Body of pancreas (tissue), 4 donors: ENCODE measurements at regions not wholly inside any gene's neighbourhood (a gene's known extent, or its start where the extent isn't known, plus 50 kb on each side); places are given as distances from the start of the nearest gene placed in this dataset.

ENCODE experiments used
- ATAC-seq: fragments of 150-250 bp; one replicate; pipeline ENCODE4 v1.9.1; 2016
- DNase-seq, 4 donors: peaks; one replicate each; pipeline ENCODE4 v3.0.0-alpha.2; 2019
- H3K27ac ChIP-seq, 4 donors: fragments of 200-600 bp; sonication (generic); 1 replicate in 3 of 4; 2 replicates in 1 of 4; pipeline versions ENCODE4 v1.5.1 to v1.6.1; 2016 to 2019; ENCODE audit warnings: mild to moderate bottlenecking in 1 of 4, mixed read lengths in 1 of 4, moderate library complexity in 1 of 4
- H3K27me3 ChIP-seq, 2 donors: fragments of 200-600 bp; sonication (generic); one replicate each; pipeline ENCODE4 v1.6.0; 2016; ENCODE audit warnings: mild to moderate bottlenecking in 1 of 2
- H3K36me3 ChIP-seq, 2 donors: fragments of 200-600 bp; sonication (generic); replicated peaks in 1 of 2; 2 replicates each; pipeline ENCODE4 v1.5.1; 2016; ENCODE audit warnings: low read depth in 2 of 2; ENCODE audit not compliant: insufficient read depth in 1 of 2
- H3K4me1 ChIP-seq: fragments of 200-600 bp; sonication (generic); one replicate; pipeline ENCODE4 v1.6.0; 2016
- H3K4me3 ChIP-seq, 2 donors: fragments of 200-600 bp; sonication (generic); 1 replicate in 1 of 2; 2 replicates in 1 of 2; pipeline ENCODE4 v1.5.1; 2016 to 2019
- H3K9me3 ChIP-seq, 3 donors: fragments of 200-600 bp; sonication (generic); 1 replicate in 2 of 3; 2 replicates in 1 of 3; pipeline ENCODE4 v1.5.1; 2016
- POLR2A ChIP-seq, 3 donors: fragments of 450-650 bp; IDR thresholded peaks; one replicate each; pipeline ENCODE4 v1.6.1; 2016; ENCODE audit warnings: antibody characterized with exemption in 3 of 3, mild to moderate bottlenecking in 2 of 3
- WGBS, 2 donors: methylation state at CpG; one replicate each; pipeline ENCODE4 v1.1.5; 2017; 5-methylcytosine and 5-hydroxymethylcytosine counted together
- intact Hi-C: fragments of 100-400 bp; cut with DNase I; formaldehyde crosslinking; loops from one replicate; pipeline ENCODE4 v1.15.1; 2023
- TF ChIP-seq, protein P1 (sequence below), 7 experiments: fragments of 450-650 bp in 4 of 7; fragments of 200-600 bp in 3 of 7; sonication (generic) in 3 of 7; IDR thresholded peaks; one replicate each; pipeline ENCODE4 v1.5.1; 2016 to 2019; ENCODE audit warnings: antibody characterized with exemption in 7 of 7

- Histone ChIP-seq H3K27ac (no peak overlapping the region), H3K4me3 (no peak overlapping the region), H3K36me3 (no peaks in the 10 kb centered on the region), H3K4me1 (no peaks in the 10 kb centered on the region), H3K9me3 (no peaks in the 10 kb centered on the region), H3K27me3 (no peaks in the 10 kb centered on the region)
- no peak for ATAC-seq
- intact Hi-C loops = no loop called here
- TF ChIP-seq, protein P1, sequence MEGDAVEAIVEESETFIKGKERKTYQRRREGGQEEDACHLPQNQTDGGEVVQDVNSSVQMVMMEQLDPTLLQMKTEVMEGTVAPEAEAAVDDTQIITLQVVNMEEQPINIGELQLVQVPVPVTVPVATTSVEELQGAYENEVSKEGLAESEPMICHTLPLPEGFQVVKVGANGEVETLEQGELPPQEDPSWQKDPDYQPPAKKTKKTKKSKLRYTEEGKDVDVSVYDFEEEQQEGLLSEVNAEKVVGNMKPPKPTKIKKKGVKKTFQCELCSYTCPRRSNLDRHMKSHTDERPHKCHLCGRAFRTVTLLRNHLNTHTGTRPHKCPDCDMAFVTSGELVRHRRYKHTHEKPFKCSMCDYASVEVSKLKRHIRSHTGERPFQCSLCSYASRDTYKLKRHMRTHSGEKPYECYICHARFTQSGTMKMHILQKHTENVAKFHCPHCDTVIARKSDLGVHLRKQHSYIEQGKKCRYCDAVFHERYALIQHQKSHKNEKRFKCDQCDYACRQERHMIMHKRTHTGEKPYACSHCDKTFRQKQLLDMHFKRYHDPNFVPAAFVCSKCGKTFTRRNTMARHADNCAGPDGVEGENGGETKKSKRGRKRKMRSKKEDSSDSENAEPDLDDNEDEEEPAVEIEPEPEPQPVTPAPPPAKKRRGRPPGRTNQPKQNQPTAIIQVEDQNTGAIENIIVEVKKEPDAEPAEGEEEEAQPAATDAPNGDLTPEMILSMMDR (IDR thresholded peaks at IDR 0.05) = no peak
- no peak for TF ChIP-seq POLR2A (IDR thresholded peaks at IDR 0.05)
- 40 to 65% methylated on average over 4 of the region's 4 CpGs for WGBS, 2 donors
- no peak for DNase-seq
Measured at GRCh38 chr15:19992428-19992827, 549.2 kb downstream of the GOLGA6L6 start.

DNA sequence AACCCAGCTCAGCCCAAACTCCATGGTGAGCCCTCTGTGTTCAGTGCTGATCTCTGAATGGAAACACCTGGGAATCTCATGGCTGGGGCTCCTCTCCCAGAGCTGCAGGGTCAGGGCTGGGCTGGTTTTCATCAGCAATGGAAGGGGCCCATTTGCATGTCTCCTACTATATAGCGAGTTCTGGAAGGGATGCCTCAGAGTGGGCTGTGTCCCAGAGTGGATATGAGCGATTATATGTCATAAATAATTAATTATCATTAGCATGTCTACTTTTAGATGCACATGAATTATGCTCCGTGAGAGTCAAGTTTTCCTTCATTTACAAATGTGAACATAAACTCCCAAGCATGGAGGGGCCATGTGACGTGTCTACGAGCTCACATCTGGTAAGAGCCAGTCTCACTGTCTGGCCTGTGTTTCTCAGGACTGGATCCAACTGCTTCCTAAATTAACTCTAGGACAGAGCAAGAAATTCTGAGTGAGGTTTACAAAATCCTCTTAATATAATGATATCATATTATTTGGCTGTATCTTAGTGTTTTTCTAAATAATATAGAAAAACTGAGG, 553.4 kb downstream of the GOLGA6L6 start:
- ATAC-seq = no peak
- no peak for DNase-seq
- Histone ChIP-seq H3K36me3 (no peaks in the 10 kb centered on the region), H3K9me3 (no peaks in the 10 kb centered on the region), H3K27ac (no peak overlapping the region), H3K4me3 (no peak overlapping the region), H3K4me1 (no peaks in the 10 kb centered on the region), H3K27me3 (no peaks in the 10 kb centered on the region)
- WGBS, 2 donors = 35 to 40% methylated on average over 5 of the region's 5 CpGs
- intact Hi-C loops = no loop called here
- TF ChIP-seq, protein P1 (IDR thresholded peaks at IDR 0.05) = no peak
- TF ChIP-seq POLR2A (IDR thresholded peaks at IDR 0.05) = no peak

GRCh38 chr15:19987389-19988048, 554.1 kb downstream of the GOLGA6L6 start:
- H3K27me3 ChIP-seq = no peaks in the 10 kb centered on the region
- no peaks in the 10 kb centered on the region for H3K4me1 ChIP-seq
- H3K36me3 ChIP-seq = no peaks in the 10 kb centered on the region
- ATAC-seq (no peak), DNase-seq (no peak)
- intact Hi-C loops = no loop called here
- H3K4me3 ChIP-seq = no peak overlapping the region
- no peak overlapping the region for H3K27ac ChIP-seq
- H3K9me3 ChIP-seq = no peaks in the 10 kb centered on the region
- no peak for TF ChIP-seq POLR2A (IDR thresholded peaks at IDR 0.05)
- TF ChIP-seq, protein P1 (IDR thresholded peaks at IDR 0.05) = no peak
- WGBS, 2 donors = 15 to 23% methylated on average over 13 of the region's 13 CpGs

DNA sequence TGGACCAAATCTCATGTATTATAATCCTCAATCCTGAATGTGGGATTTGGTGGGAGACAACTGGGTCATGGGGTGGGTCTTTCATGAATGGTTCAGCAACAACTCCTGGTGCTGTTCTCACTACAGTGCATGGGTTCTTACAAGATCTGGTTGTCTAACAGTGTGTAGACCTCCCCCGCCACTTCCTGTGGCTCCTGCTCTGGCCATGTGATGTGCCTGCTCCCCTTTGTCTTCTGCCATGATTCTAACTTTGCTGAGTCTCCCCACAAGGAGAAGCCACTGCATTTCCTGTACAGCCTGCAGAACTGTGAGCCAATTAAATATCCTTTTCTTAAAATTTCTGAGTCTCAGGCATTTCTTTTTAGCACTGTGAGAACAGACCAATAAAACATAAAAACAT, 557.5 kb downstream of the GOLGA6L6 start:
- intact Hi-C loops = no loop called here
- TF ChIP-seq, protein P1 (IDR thresholded peaks at IDR 0.05) = no peak
- no peak for TF ChIP-seq POLR2A (IDR thresholded peaks at IDR 0.05)
- H3K27me3 ChIP-seq = no peaks in the 10 kb centered on the region
- no peak overlapping the region for H3K27ac ChIP-seq
- no peak overlapping the region for H3K4me3 ChIP-seq
- WGBS, 2 donors = 27 to 44% methylated on average over 1 of the region's 1 CpG
- DNase-seq (no peak), ATAC-seq (no peak)
- no peaks in the 10 kb centered on the region for H3K36me3 ChIP-seq
- no peaks in the 10 kb centered on the region for H3K9me3 ChIP-seq
- no peaks in the 10 kb centered on the region for H3K4me1 ChIP-seq

DNA sequence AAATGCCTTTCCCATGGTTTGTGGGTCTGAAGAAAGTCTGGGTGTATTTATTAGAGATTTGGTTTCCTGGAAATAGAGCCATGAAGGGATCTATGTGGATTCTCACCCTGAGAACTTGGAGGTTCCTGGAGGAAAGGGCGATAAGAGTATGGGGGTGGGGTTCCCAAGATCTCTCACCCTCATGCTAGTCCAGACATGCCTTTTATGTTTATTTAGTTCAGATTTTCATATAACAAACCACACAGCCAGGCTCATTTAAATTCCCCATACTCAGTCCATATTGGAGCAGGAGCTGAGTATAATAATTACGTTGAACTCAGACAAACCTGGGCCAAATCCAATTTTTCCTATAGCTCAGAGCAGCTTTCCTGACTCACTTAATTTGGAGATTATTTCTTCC, 566.6 kb downstream of the GOLGA6L6 start:
- WGBS, 2 donors = 57 to 61% methylated on average over 2 of the region's 2 CpGs
- intact Hi-C loops = no loop called here

More for the DNA sequence above, 566.6 kb downstream of the GOLGA6L6 start:
- Histone ChIP-seq H3K9me3 (no peaks in the 10 kb centered on the region), H3K4me1 (no peaks in the 10 kb centered on the region), H3K36me3 (no peaks in the 10 kb centered on the region), H3K27ac (no peak overlapping the region), H3K4me3 (no peak overlapping the region), H3K27me3 (no peaks in the 10 kb centered on the region)
- DNase-seq (no peak), ATAC-seq (no peak)
- TF ChIP-seq POLR2A (IDR thresholded peaks at IDR 0.05) = no peak
- TF ChIP-seq, protein P1 (IDR thresholded peaks at IDR 0.05) = no peak
